Activated gamma-delta T cell treated with Interleukin-2 at 50 U/mL for 16 hours (primary cell): ENCODE measurements at regions not wholly inside any gene's neighbourhood (a gene's known extent, or its start where the extent isn't known, plus 50 kb on each side); places are given as distances from the start of the nearest gene placed in this dataset.

ENCODE experiments used
- DNase-seq: peaks from one replicate; pipeline ENCODE4 v3.0.0-alpha.2; 2020

DNA sequence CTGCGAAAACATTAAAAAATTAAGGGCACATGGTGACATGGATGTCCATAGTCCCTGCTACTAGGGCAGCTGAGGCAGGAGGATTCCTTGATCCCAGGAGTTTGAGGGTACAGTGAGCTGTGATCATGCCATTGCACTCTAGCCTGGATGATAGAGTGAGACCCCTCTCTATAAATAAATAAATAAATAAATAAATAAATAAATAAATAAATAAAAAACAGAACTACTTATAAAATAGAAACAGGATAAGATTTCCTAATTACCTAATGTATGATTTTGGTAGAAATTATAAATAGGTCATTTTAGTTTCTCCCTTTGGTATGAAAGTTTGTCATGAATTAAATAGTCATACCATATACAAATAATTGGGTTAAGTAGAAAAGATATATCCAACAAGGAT is 916.2 kb downstream of the GRIK2 start:
- DNase-seq = no peak

DNA sequence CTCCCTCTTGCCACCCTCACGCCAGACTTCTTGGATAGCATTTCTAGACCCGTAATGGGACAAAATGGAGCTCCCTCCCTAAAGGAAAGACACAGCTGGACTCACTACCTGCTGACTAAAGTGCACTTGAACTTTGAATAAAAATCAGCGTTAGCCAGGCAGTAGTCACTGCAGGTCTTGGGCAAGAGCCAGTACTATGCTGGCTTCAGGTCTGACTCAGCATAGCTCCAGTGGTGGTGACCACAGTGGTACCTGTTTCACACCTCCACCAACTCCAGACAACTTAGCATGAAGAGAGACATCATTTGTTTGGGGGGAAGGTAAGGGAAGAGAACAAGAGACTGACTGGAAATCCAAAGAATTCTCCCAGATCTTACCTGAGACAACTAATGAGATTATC is 906.8 kb downstream of the GRIK2 start:
- no peak for DNase-seq

DNA sequence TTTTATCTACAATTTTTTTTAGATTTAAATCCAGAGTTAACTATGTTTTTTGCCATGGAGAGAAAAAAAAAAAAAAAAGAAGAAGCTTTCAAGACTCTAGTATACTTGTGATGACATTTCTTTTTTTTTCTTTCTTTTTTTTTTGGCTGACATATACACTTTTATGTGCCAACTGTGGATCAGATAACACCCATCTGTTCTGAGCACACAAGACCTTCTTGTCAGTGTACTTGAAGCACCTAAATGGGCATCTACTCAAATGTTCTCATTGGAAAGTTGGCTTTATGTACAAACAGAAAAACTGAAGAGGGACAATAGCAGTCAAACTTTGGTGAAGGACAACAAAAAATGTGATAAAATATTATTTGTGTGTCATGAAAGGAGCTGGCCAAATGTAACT is 904.5 kb downstream of the GRIK2 start:
- no peak for DNase-seq
